ENCODE measurements at regions not wholly inside any gene's neighbourhood (a gene's known extent, or its start where the extent isn't known, plus 50 kb on each side); places are given as distances from the start of the nearest gene placed in this dataset.

GRCh38 chr15:62506217-62506805, 341.2 kb upstream of the C2CD4B start:
- no peak for TF ChIP-seq CTCF (IDR thresholded peaks at IDR 0.05; ENCODE audit: low read length)
- TF ChIP-seq EZH2phosphoT487 (IDR thresholded peaks at IDR 0.05; ENCODE audit: low read length), result no peak
- TF ChIP-seq EZH2 (optimal IDR thresholded peaks at IDR 0.05; ENCODE audit: low read depth, low read length), result no peak
- Histone ChIP-seq H3F3A (ENCODE audit: insufficient read depth, low read length) (no peaks in the 10 kb centered on the region), H3K4me1 (ENCODE audit: low read length) (no peaks in the 10 kb centered on the region), H3K36me3 (replicated peaks; ENCODE audit: insufficient read depth, low read length) (no peaks in the 10 kb centered on the region), H4K20me1 (ENCODE audit: insufficient read depth, low read length) (no peaks in the 10 kb centered on the region), H3K27ac (ENCODE audit: low read length) (no peak overlapping the region), H3K4me2 (ENCODE audit: low read depth, low read length) (no peak overlapping the region), H3K9ac (ENCODE audit: low read length) (no peak overlapping the region), H2AFZ (ENCODE audit: low read length) (no peak overlapping the region), H3K9me3 (replicated peaks; ENCODE audit: insufficient read depth, low read length) (no peaks in the 10 kb centered on the region), H3K4me3 (ENCODE audit: low read length) (no peak overlapping the region), H3K27me3 (replicated peaks; ENCODE audit: insufficient read depth, low read length) (no peaks in the 10 kb centered on the region), H3K9me2 (replicated peaks; ENCODE audit: insufficient read depth, low read length) (no peaks in the 10 kb centered on the region), H3K79me2 (ENCODE audit: low read length) (no peaks in the 10 kb centered on the region)
- DNase-seq, result no peak

GRCh38 chr15:62509395-62509958, 344.4 kb upstream of the C2CD4B start:
- H4K20me1 ChIP-seq (ENCODE audit: insufficient read depth, low read length), result no peaks in the 10 kb centered on the region
- H3K9me3 ChIP-seq (replicated peaks; ENCODE audit: insufficient read depth, low read length), result no peaks in the 10 kb centered on the region
- H3K9ac ChIP-seq (ENCODE audit: low read length), result no peak overlapping the region
- H3K4me1 ChIP-seq (ENCODE audit: low read length), result no peaks in the 10 kb centered on the region
- H3F3A ChIP-seq (ENCODE audit: insufficient read depth, low read length), result no peaks in the 10 kb centered on the region
- H3K4me2 ChIP-seq (ENCODE audit: low read depth, low read length), result no peak overlapping the region
- H3K36me3 ChIP-seq (replicated peaks; ENCODE audit: insufficient read depth, low read length), result no peaks in the 10 kb centered on the region
- H3K9me2 ChIP-seq (replicated peaks; ENCODE audit: insufficient read depth, low read length), result no peaks in the 10 kb centered on the region
- H3K27me3 ChIP-seq (replicated peaks; ENCODE audit: insufficient read depth, low read length), result no peaks in the 10 kb centered on the region
- no peak for DNase-seq
- no peaks in the 10 kb centered on the region for H3K79me2 ChIP-seq (ENCODE audit: low read length)
- H3K27ac ChIP-seq (ENCODE audit: low read length), result no peak overlapping the region
- TF ChIP-seq CTCF (IDR thresholded peaks at IDR 0.05; ENCODE audit: low read length), result no peak
- no peak for TF ChIP-seq EZH2phosphoT487 (IDR thresholded peaks at IDR 0.05; ENCODE audit: low read length)
- no peak for TF ChIP-seq EZH2 (optimal IDR thresholded peaks at IDR 0.05; ENCODE audit: low read depth, low read length)
- no peak overlapping the region for H3K4me3 ChIP-seq (ENCODE audit: low read length)
- H2AFZ ChIP-seq (ENCODE audit: low read length), result no peak overlapping the region

- Histone ChIP-seq H3K79me2 (ENCODE audit: low read length) (no peaks in the 10 kb centered on the region), H3K27ac (ENCODE audit: low read length) (no peak overlapping the region), H3F3A (ENCODE audit: insufficient read depth, low read length) (no peaks in the 10 kb centered on the region), H3K9ac (ENCODE audit: low read length) (no peak overlapping the region), H3K4me1 (ENCODE audit: low read length) (no peaks in the 10 kb centered on the region), H3K36me3 (replicated peaks; ENCODE audit: insufficient read depth, low read length) (no peaks in the 10 kb centered on the region), H3K4me2 (ENCODE audit: low read depth, low read length) (no peak overlapping the region), H4K20me1 (ENCODE audit: insufficient read depth, low read length) (no peaks in the 10 kb centered on the region), H2AFZ (ENCODE audit: low read length) (no peak overlapping the region), H3K4me3 (ENCODE audit: low read length) (no peak overlapping the region), H3K9me3 (replicated peaks; ENCODE audit: insufficient read depth, low read length) (no peaks in the 10 kb centered on the region), H3K9me2 (replicated peaks; ENCODE audit: insufficient read depth, low read length) (no peaks in the 10 kb centered on the region), H3K27me3 (replicated peaks; ENCODE audit: insufficient read depth, low read length) (no peaks in the 10 kb centered on the region)
- TF ChIP-seq EZH2 (optimal IDR thresholded peaks at IDR 0.05; ENCODE audit: low read depth, low read length) (no peak), EZH2phosphoT487 (IDR thresholded peaks at IDR 0.05; ENCODE audit: low read length) (no peak), CTCF (IDR thresholded peaks at IDR 0.05; ENCODE audit: low read length) (no peak)
- no peak for DNase-seq
Measured at GRCh38 chr15:62510791-62511190, 345.7 kb upstream of the C2CD4B start.

Measured in MM.1S (cell line).